Endothelial cell of umbilical vein (primary cell): ENCODE measurements at regions not wholly inside any gene's neighbourhood (a gene's known extent, or its start where the extent isn't known, plus 50 kb on each side); places are given as distances from the start of the nearest gene placed in this dataset.
"Not testable (repeated sequence)": the region's sequence is repeated elsewhere in the genome, so short reads cannot be mapped to it uniquely, and the experiment has no call there.

ENCODE experiments used
- BruUV-seq: library from RNA; stranded (reverse); fragments of 400-500 nt; replicated peaks from 2 replicates; lab custom pipeline; 2021; lab: Mats Ljungman, UMichigan
- CTCF ChIA-PET: fragments of 300-600, 350-600 bp; sonication (Branson Sonifier 250); formaldehyde crosslinking; loops from one replicate; lab custom pipeline; 2021; ENCODE audit warnings: antibody characterized with exemption, inconsistent platforms; lab: Charles Lee
- POLR2A ChIA-PET: fragments of 300-600, 350-600 bp; sonication (Branson Sonifier 250); formaldehyde crosslinking; loops from one replicate; lab custom pipeline; 2021; ENCODE audit warnings: antibody characterized with exemption, inconsistent platforms; lab: Charles Lee
- DNase-seq: peaks from one replicate; pipeline ENCODE4 v3.0.0-alpha.2; 2011; ENCODE audit warnings: low read depth, low spot score
- FAIRE-seq: peaks from 2 replicates; lab custom pipeline; 2011; peaks lifted over from hg19 to GRCh38; lab: Jason Lieb, UNC
- H2AFZ ChIP-seq: 2 replicates; pipeline ENCODE4 v1.6.0; 2012; ENCODE audit warnings: low read depth, low read length, control low read depth, inconsistent platforms
- H3K27ac ChIP-seq: 2 replicates; pipeline ENCODE4 v1.5.1; 2011; ENCODE audit warnings: low read depth, mild to moderate bottlenecking, control low read depth, low read length, moderate library complexity; ENCODE audit not compliant: insufficient read depth
- H3K27me3 ChIP-seq, 2 experiments: 2 replicates each; pipeline versions ENCODE4 v1.6.0 to v1.6.1; 2011; ENCODE audit warnings: low read length in 2 of 2, mixed read lengths in 1 of 2; ENCODE audit not compliant: control insufficient read depth in 2 of 2, insufficient read depth in 2 of 2
- H3K36me3 ChIP-seq, 2 experiments: 2 replicates in 1 of 2; 3 replicates in 1 of 2; pipeline ENCODE4 v1.5.1; 2011; ENCODE audit warnings: low read length in 2 of 2, mild to moderate bottlenecking in 1 of 2, moderate library complexity in 1 of 2; ENCODE audit not compliant: control insufficient read depth in 2 of 2, insufficient read depth in 2 of 2; ENCODE audit errors: extremely low read depth in 1 of 2
- H3K4me1 ChIP-seq: 3 replicates; pipeline ENCODE4 v1.5.1; 2011; ENCODE audit warnings: mild to moderate bottlenecking, low read length; ENCODE audit not compliant: control insufficient read depth, insufficient read depth; ENCODE audit errors: extremely low read depth
- H3K4me2 ChIP-seq: 2 replicates; pipeline ENCODE4 v1.6.1; 2011; ENCODE audit warnings: low read length, control low read depth, mixed read lengths; ENCODE audit not compliant: insufficient read depth
- H3K4me3 ChIP-seq, 3 experiments: fragments of 200-600 bp in 1 of 3; sonication (generic), shearing (Covaris generic) in 1 of 3; replicated peaks in 1 of 3; 2 replicates each; pipeline ENCODE4 v1.5.1; 2011 to 2016; ENCODE audit warnings: control low read depth in 3 of 3, low read length in 3 of 3, mild to moderate bottlenecking in 2 of 3, inconsistent platforms in 1 of 3, low read depth in 1 of 3, moderate library complexity in 1 of 3; ENCODE audit not compliant: insufficient read depth in 1 of 3
- H3K79me2 ChIP-seq: 2 replicates; pipeline ENCODE4 v1.6.0; 2012; ENCODE audit warnings: low read length, inconsistent platforms; ENCODE audit not compliant: control insufficient read depth, insufficient read depth
- H3K9ac ChIP-seq: replicated peaks from 2 replicates; pipeline ENCODE3; 2011; ENCODE audit warnings: low read length, control low read depth; ENCODE audit not compliant: insufficient read depth; ENCODE audit errors: extremely low read depth
- H3K9me1 ChIP-seq: replicated peaks from 3 replicates; pipeline ENCODE4 v1.6.0; 2011; ENCODE audit warnings: mild to moderate bottlenecking, low read length; ENCODE audit not compliant: control insufficient read depth, insufficient read depth; ENCODE audit errors: extremely low read depth
- H3K9me3 ChIP-seq: replicated peaks from 2 replicates; pipeline ENCODE4 v1.5.1; 2012; ENCODE audit warnings: low read length, inconsistent platforms; ENCODE audit not compliant: control insufficient read depth, insufficient read depth
- H4K20me1 ChIP-seq: replicated peaks from 2 replicates; pipeline ENCODE3; 2011; ENCODE audit warnings: mild to moderate bottlenecking, low read length; ENCODE audit not compliant: control insufficient read depth, insufficient read depth; ENCODE audit errors: extremely low read depth
- dilution Hi-C: fragments of 300-500 bp; cut with MboI; formaldehyde crosslinking; loops from one replicate; pipeline ENCODE4 v1.15.0; 2019; ENCODE audit warnings: low sequenced_read_pairs; ENCODE audit not compliant: extremely low pct_ligation_motif_present
- intact Hi-C: fragments of 100-400 bp; cut with micrococcal nuclease; formaldehyde crosslinking; loops from one replicate; pipeline ENCODE4 v1.10.0; 2022

DNA sequence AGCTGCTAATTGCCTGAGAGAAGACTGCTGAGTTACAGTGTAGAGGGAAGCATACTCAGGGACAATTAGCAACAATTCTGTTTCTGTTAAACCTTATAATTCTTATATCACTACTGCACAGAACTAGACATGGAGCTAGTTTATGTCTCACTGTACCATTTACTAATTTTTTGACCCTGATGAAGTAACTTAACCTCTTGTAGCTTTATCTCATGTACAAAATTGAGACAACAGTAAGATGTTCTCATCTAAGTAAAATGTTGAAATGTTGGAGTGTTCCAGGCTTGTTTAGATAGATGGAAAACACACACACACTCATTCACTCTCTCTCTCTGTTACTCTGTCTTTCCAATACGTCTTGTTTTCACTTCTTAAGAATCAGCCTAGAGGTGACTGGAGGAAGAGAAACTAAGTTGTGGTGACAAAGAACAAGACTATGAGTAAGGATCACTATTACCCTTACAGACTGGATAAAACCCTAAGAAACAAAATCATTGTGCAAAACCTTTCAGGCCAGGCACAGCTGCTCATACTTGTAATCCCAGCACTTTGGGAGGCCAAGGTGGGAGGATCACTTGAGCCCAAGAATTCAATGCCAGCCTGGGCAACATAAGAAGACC lies 107.8 kb downstream of the FAM72C start:
- BruUV-seq, H3K36me3 ChIP-seq, H3K4me1 ChIP-seq, CTCF ChIA-PET, H3K9me3 ChIP-seq, POLR2A ChIA-PET, H3K9ac ChIP-seq, FAIRE-seq, H3K27ac ChIP-seq, DNase-seq, H3K79me2 ChIP-seq, H4K20me1 ChIP-seq, H3K4me2 ChIP-seq, H3K27me3 ChIP-seq, intact Hi-C loops, H2AFZ ChIP-seq, H3K4me3 ChIP-seq, dilution Hi-C loops, H3K9me1 ChIP-seq: not testable (repeated sequence)

DNA sequence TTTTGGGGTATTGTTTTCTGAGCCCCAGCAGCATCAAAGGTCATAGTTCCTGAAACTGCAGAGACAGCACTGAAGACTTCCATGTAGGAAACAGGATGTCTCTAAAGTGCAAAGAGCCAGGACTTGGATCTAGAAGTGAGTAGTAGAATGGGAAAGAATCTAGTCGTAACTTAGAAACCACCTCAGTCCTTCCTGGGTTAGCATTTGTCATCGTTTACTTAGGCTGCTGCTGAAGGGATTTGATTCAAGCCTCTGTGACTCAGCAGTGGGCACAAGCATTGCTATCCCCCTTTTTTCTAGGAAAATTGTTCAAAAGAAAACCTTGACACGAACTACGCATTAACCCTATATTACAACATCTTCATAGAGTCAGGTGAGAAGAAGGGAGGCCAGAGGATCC lies 109.1 kb downstream of the FAM72C start:
- H3K27ac ChIP-seq, H3K4me3 ChIP-seq, H3K9me1 ChIP-seq, H3K4me2 ChIP-seq, DNase-seq, intact Hi-C loops, H3K36me3 ChIP-seq, BruUV-seq, H3K27me3 ChIP-seq, H3K9me3 ChIP-seq, CTCF ChIA-PET, H3K79me2 ChIP-seq, H3K4me1 ChIP-seq, H3K9ac ChIP-seq, FAIRE-seq, H2AFZ ChIP-seq, H4K20me1 ChIP-seq, dilution Hi-C loops, POLR2A ChIA-PET: not testable (repeated sequence)

GRCh38 chr1:143861306-143861705 lies 110.5 kb downstream of the FAM72C start:
- H3K36me3 ChIP-seq, H3K27ac ChIP-seq, CTCF ChIA-PET, H3K4me2 ChIP-seq, H3K9me3 ChIP-seq, intact Hi-C loops, H4K20me1 ChIP-seq, H3K79me2 ChIP-seq, H3K4me1 ChIP-seq, H3K4me3 ChIP-seq, DNase-seq, FAIRE-seq, H3K9ac ChIP-seq, POLR2A ChIA-PET, BruUV-seq, dilution Hi-C loops, H3K9me1 ChIP-seq, H3K27me3 ChIP-seq, H2AFZ ChIP-seq: not testable (repeated sequence)

- H3K27ac ChIP-seq, H4K20me1 ChIP-seq, H3K79me2 ChIP-seq, H3K9me1 ChIP-seq, dilution Hi-C loops, FAIRE-seq, H3K4me1 ChIP-seq, POLR2A ChIA-PET, BruUV-seq, H3K4me3 ChIP-seq, H3K36me3 ChIP-seq, DNase-seq, H3K27me3 ChIP-seq, intact Hi-C loops, H3K4me2 ChIP-seq, H3K9ac ChIP-seq, H3K9me3 ChIP-seq, H2AFZ ChIP-seq, CTCF ChIA-PET: not testable (repeated sequence)
Measured at GRCh38 chr1:143855867-143856266, 115.9 kb downstream of the FAM72C start.
